ENCODE measurements at regions not wholly inside any gene's neighbourhood (a gene's known extent, or its start where the extent isn't known, plus 50 kb on each side); places are given as distances from the start of the nearest gene placed in this dataset.

GRCh38 chr3:182729903-182730674, 63.2 kb upstream of the ATP11B start:
- Histone ChIP-seq H3K4me3 (no peak overlapping the region), H3K9me3 (ENCODE audit: low read depth) (no peaks in the 10 kb centered on the region), H3K4me1 (ENCODE audit: low read depth) (peaks cover 12% of the 10 kb centered on the region), H3K27ac (no peak overlapping the region), H3K27me3 (no peaks in the 10 kb centered on the region), H3K36me3 (no peaks in the 10 kb centered on the region)
- no peak for TF ChIP-seq CTCF (IDR thresholded peaks at IDR 0.05; ENCODE audit: low read depth, low read length)
- DNase-seq (ENCODE audit: low read depth in 1 of 2, low spot score in 1 of 2): no peak

- no peak for DNase-seq (ENCODE audit: low read depth in 1 of 2, low spot score in 1 of 2)
- Histone ChIP-seq H3K9me3 (ENCODE audit: low read depth) (no peaks in the 10 kb centered on the region), H3K27ac (no peak overlapping the region), H3K4me3 (no peak overlapping the region), H3K27me3 (no peaks in the 10 kb centered on the region), H3K36me3 (no peaks in the 10 kb centered on the region), H3K4me1 (ENCODE audit: low read depth) (peaks cover 12% of the 10 kb centered on the region)
- no peak for TF ChIP-seq CTCF (IDR thresholded peaks at IDR 0.05; ENCODE audit: low read depth, low read length)
Measured at GRCh38 chr3:182730675-182731042, 62.6 kb upstream of the ATP11B start.

GRCh38 chr3:182731764-182732163, 61.5 kb upstream of the ATP11B start:
- TF ChIP-seq CTCF (IDR thresholded peaks at IDR 0.05; ENCODE audit: low read depth, low read length): no peak
- H3K9me3 ChIP-seq (ENCODE audit: low read depth): no peaks in the 10 kb centered on the region
- no peak overlapping the region for H3K27ac ChIP-seq
- DNase-seq (ENCODE audit: low read depth in 1 of 2, low spot score in 1 of 2): no peak
- no peak overlapping the region for H3K4me3 ChIP-seq
- no peaks in the 10 kb centered on the region for H3K27me3 ChIP-seq
- H3K36me3 ChIP-seq: no peaks in the 10 kb centered on the region
- H3K4me1 ChIP-seq (ENCODE audit: low read depth): peaks cover 3% of the 10 kb centered on the region

GRCh38 chr3:182732232-182733015, 60.9 kb upstream of the ATP11B start:
- no peaks in the 10 kb centered on the region for H3K36me3 ChIP-seq
- H3K9me3 ChIP-seq (ENCODE audit: low read depth): no peaks in the 10 kb centered on the region
- no peaks in the 10 kb centered on the region for H3K4me1 ChIP-seq (ENCODE audit: low read depth)
- no peak for DNase-seq (ENCODE audit: low read depth in 1 of 2, low spot score in 1 of 2)
- no peak overlapping the region for H3K4me3 ChIP-seq
- H3K27me3 ChIP-seq: no peaks in the 10 kb centered on the region
- no peak for TF ChIP-seq CTCF (IDR thresholded peaks at IDR 0.05; ENCODE audit: low read depth, low read length)
- no peak overlapping the region for H3K27ac ChIP-seq

GRCh38 chr3:182735672-182736071, 57.6 kb upstream of the ATP11B start:
- Histone ChIP-seq H3K36me3 (no peaks in the 10 kb centered on the region), H3K27ac (no peak overlapping the region), H3K4me3 (no peak overlapping the region), H3K9me3 (ENCODE audit: low read depth) (no peaks in the 10 kb centered on the region), H3K27me3 (no peaks in the 10 kb centered on the region), H3K4me1 (ENCODE audit: low read depth) (no peaks in the 10 kb centered on the region)
- peak in 1 of 2 donors; percentile 58 for DNase-seq (ENCODE audit: low read depth in 1 of 2, low spot score in 1 of 2)
- TF ChIP-seq CTCF (IDR thresholded peaks at IDR 0.05; ENCODE audit: low read depth, low read length): no peak
